Forelimb muscle (tissue), 1 donor: ENCODE measurements at regions not wholly inside any gene's neighbourhood (a gene's known extent, or its start where the extent isn't known, plus 50 kb on each side); places are given as distances from the start of the nearest gene placed in this dataset.
"Not testable (repeated sequence)": the region's sequence is repeated elsewhere in the genome, so short reads cannot be mapped to it uniquely, and the experiment has no call there.

ENCODE experiments used
- DNase-seq: peaks from one replicate; pipeline ENCODE4 v3.0.0-alpha.2; 2013; ENCODE audit warnings: low read depth

- DNase-seq = not testable (repeated sequence)
These were observed 57.3 kb upstream of the HS3ST3A1 start for GRCh38 chr17:13659051-13659450.

DNA sequence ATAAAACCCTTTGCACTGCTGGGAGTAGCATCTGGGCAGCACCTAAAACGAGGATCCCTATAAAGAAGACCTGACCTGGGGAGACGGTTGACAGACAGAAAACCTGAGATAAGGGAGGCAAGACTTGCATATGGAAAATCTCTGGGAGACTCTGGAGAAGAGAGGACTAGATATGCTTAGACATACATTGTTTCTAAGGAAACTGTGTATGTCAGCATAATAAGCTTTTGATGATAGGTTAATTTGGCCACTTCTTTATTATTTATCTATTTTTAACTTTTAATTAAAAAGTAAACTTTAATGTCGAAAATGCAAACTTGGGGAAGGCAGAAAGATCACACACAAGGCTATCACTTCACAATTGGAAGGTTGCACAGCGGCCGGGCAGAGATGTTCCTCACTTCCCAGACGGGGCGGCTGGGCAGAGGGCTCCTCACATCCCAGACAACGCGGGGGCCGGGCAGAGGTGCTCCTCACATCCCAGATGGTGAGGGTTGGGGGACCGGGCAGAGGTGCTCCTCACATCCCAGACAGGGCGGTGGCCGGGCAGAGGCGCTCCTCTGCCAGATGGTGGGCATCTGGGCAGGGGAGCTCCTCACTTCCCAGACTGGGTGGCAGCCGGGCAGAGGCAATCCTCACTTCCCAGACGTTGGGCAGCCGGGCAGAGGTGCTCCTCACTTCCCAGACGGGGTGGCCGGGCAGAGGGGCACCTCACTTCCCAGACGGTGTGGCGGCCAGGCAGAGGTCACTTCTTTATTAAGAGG is 64.3 kb upstream of the HS3ST3A1 start:
- DNase-seq = no peak

GRCh38 chr17:13671341-13671740 is 69.6 kb upstream of the HS3ST3A1 start:
- DNase-seq = no peak

- DNase-seq = no peak
These were observed 70.0 kb upstream of the HS3ST3A1 start for GRCh38 chr17:13671771-13672170.

DNA sequence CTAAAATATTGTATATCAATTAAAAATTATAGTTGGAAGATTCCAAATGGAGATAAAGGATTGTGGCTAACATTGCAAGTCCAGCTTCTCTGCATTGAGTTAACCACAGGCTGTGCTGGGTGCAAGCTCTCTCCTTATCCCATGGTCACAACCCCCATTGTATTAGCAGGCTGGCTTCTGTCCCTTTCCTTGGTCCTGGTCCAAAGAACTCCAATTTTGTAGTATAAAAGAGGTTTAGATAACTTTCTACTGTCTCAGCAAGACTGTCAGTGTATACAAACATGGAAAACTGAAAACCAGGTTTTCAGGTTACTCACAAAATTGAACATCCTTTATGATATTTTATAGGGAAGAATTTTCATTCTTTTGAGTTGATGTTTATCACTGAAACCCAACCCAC is 76.6 kb upstream of the HS3ST3A1 start:
- no peak for DNase-seq

- DNase-seq = no peak
These were observed 77.1 kb upstream of the HS3ST3A1 start for GRCh38 chr17:13678841-13679240.

DNA sequence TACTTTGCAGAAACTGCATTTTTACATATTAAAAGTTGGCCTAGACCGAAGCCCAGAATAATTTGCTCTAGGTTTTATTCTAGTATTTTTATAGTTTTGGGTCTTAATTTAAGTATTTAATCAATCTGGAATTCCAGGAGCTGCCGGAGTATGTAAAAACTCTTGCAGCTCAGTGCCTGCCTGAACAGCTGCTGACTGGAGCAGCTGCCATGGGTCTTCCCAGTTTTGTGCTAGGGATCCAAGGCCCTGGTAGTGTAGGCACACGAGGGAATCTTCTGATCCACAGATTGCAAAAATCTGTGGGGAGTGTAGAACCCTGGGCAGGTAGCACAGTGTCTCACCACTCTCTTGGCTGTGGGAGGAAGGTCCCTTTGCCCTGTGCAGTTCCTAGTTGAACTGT is 87.0 kb upstream of the HS3ST3A1 start:
- no peak for DNase-seq

DNA sequence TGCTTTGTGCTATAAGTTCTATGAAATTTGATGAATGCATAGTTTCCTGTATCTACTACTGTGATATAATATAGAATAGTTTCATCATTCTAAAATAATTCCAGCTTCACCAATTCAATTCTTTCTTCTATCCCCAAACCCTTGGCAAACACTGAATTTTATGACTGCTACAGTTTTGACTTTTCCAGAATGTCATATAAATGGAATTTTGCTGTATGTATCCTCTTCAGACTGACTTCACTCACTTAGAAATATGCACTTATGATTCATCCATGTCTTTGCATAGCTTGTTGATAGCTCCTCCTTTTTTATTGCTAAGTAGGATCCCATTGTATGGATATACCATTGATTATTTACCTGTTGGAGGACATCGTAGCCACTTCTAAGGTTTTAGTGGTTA is 89.1 kb upstream of the HS3ST3A1 start:
- no peak for DNase-seq

DNA sequence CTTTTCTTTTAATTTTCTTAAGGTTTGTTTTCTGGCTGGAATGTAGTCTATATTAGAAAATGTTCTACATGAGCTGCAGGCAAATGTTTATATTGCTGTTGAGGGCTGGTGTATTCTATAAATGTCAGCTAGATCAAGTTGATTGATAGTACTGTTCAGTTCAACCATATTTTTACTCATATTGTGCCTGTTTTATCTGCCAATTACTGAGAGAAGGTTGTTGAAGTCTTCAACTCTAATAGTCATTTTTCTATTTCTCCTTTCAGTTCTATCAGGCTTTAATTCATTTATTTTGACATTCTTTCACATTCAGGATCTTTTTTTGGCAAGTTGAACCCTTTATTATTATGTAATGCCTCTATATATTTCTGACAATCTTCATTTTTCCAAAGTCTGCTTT is 93.2 kb upstream of the HS3ST3A1 start:
- no peak for DNase-seq

DNA sequence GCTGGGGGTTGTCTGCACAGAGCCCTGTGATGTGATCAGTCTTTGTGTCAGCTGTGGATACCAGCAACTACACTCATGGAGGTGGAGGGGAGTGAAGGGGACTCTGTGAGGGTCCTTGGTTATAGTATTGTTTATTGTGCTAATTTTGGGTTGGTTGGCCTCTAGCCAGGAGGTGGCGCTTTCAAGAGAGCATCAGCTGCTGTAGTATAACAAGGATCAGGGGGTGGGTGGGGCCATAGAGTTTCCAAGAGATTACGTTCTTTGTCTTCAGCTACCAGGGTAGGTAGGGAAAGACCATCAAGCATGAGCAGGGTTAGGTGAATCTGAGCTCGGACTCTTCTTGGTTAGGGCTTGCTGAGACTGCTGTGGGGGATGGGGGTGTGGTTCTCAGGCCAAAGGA is 97.1 kb upstream of the HS3ST3A1 start:
- no peak for DNase-seq

DNA sequence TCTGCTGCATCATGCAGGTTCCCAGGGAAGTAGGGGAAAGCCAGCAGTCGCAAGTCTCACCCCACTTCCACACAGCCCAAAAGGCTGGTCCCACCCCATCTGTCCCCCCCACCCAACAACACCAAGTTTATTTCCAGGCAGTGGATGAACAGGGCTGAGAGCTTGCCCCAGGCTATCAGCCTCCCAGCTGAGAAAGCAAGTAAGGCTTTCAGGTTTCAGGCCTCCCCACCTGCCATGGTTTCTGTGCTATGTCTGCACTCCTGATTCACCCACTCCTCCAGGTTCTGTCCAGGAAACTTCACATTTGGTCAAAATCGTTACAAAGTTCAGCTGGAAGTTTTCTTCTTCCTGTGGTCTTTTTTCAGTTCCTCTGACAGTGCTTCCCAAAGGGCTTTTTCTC is 97.5 kb upstream of the HS3ST3A1 start:
- DNase-seq = no peak

- DNase-seq = no peak
These were observed 100.5 kb upstream of the HS3ST3A1 start for GRCh38 chr17:13702266-13702665.

- no peak for DNase-seq
These were observed 102.6 kb upstream of the HS3ST3A1 start for GRCh38 chr17:13704333-13704732.

DNA sequence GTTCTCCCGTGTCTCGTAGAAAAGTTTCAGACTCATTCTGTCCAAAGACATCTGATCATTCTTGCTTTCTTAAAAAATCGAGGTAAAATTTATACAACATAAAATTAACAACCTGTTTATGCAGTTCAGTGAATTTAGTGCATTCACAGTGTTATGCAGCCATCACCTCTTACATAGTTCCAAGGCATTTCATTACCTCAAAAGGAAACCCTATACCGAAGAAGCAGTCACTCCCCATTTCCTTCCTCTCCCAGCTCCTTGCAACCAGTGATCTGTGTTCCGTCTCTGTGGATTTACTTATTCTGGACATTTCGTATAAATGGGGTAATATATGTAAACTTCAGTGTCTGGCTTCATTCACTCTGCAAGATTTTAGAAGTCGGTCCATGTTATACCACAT is 103.5 kb upstream of the HS3ST3A1 start:
- no peak for DNase-seq

- DNase-seq = no peak
These were observed 120.0 kb upstream of the HS3ST3A1 start for GRCh38 chr17:13721705-13722104.

DNA sequence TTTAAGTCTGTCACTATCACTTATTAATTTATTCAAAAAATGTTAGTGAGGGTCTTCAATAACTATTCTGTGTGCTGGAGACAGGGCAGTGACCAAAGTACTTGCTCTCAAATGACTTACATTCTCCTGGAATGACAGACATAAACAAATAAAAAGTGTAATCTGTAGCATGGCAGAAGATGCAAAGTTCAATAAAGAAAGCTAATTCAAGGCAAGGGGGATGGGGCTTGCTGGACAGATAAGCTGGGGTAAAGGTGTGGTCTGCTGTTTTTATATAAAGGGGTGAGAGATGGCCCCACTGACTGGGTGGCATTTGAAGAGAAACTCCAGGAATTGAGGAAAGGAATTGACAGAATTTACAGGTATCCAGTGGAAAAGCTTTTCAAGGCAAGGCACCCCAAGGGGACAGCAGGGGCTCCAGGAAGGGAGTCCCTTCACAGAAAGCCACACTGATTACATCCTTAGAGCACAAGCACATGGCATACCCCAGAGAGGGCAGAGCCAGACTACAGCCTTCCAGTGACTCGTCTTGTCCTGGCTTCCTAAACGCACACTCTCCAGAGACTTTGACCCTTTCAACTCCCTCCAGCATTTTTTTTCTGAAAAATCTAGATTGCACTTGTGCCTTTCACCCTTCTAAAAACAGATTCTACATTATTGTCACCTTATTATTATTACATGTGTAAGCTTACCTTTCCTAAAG is 123.7 kb upstream of the HS3ST3A1 start:
- DNase-seq = no peak

DNA sequence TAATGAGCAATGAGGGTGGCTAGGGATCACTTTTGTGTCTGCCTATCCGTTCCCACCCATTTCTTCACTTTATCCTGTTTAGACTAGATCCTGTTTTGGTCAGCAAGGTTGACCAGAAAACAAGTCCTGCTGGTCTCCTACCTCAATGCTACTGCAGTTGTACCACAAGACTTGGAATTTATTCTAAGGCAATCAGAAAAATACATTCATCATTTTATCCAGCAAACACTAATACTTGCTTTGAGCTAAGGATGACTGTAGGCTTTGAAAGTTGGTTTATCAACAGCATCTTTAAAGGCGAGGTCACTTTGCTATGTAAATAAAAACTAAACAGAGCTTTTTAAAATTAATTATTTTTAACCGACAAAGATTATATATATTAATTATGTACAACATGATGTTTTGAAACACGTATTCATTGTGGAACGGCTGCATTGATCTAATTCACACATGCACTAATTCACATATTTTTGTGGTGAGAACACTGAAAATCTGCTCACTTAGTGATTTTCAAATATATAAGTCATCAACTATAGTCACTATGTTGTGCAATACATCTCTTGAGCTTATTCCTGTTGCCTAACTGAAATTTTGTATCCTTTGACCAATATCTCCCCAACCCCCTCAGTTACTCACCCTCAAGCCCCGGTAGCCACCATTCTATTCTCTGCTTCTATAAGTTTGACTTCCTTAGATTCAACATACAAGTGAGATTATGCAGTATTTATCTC is 125.9 kb upstream of the HS3ST3A1 start:
- DNase-seq = no peak

- no peak for DNase-seq
These were observed 127.1 kb upstream of the HS3ST3A1 start for GRCh38 chr17:13728781-13729180.

- no peak for DNase-seq
These were observed 127.9 kb upstream of the HS3ST3A1 start for GRCh38 chr17:13729466-13730134.

- DNase-seq = no peak
These were observed 133.2 kb upstream of the HS3ST3A1 start for GRCh38 chr17:13734880-13735279.

- no peak for DNase-seq
These were observed 133.7 kb upstream of the HS3ST3A1 start for GRCh38 chr17:13735444-13735843.

GRCh38 chr17:13735861-13736260 is 134.1 kb upstream of the HS3ST3A1 start:
- DNase-seq = no peak
